Heart right ventricle (tissue), 16 donors: ENCODE measurements at regions not wholly inside any gene's neighbourhood (a gene's known extent, or its start where the extent isn't known, plus 50 kb on each side); places are given as distances from the start of the nearest gene placed in this dataset.

Experiments used
- ATAC-seq, 8 donors: fragments of 200-7000 bp; cut with Tn5 transposase; one replicate each; pipeline ENCODE4 v1.9.1; 2020; ENCODE audit warnings: mild to moderate bottlenecking in 8 of 8, moderate library complexity in 8 of 8, moderate number of reproducible peaks in 1 of 8
- DNase-seq, 2 donors: peaks; one replicate each; pipeline ENCODE4 v3.0.0-alpha.2; 2020
- H3K27ac ChIP-seq, 10 donors: fragments of 200-600 bp; sonication (generic) in 2 of 10; one replicate each; pipeline versions ENCODE4 v1.5.0 to v1.8.0; 2020 to 2022; ENCODE audit warnings: mild to moderate bottlenecking in 3 of 10
- H3K27me3 ChIP-seq, 7 donors: fragments of 200-600 bp; one replicate each; pipeline ENCODE4 v1.8.0; 2021 to 2022; ENCODE audit warnings: mild to moderate bottlenecking in 2 of 7
- H3K36me3 ChIP-seq, 9 donors: fragments of 200-600 bp; sonication (generic) in 1 of 9; one replicate each; pipeline versions ENCODE4 v1.5.0 to v1.8.0; 2020 to 2022; ENCODE audit warnings: mild to moderate bottlenecking in 2 of 9
- H3K4me1 ChIP-seq, 9 donors: fragments of 200-600 bp; sonication (generic) in 1 of 9; one replicate each; pipeline versions ENCODE4 v1.5.0 to v1.8.0; 2020 to 2022; ENCODE audit warnings: mild to moderate bottlenecking in 4 of 9
- H3K4me3 ChIP-seq, 10 donors: fragments of 200-600 bp; sonication (generic) in 2 of 10; one replicate each; pipeline versions ENCODE4 v1.5.0 to v1.8.0; 2020 to 2022; ENCODE audit warnings: mild to moderate bottlenecking in 7 of 10, moderate library complexity in 2 of 10
- H3K9me3 ChIP-seq, 11 donors: fragments of 200-600 bp in 10 of 11; sonication (generic) in 2 of 11; one replicate each; pipeline versions ENCODE4 v1.5.0 to v1.8.0; 2013 to 2022; ENCODE audit warnings: mild to moderate bottlenecking in 2 of 11, control low read depth in 1 of 11, moderate library complexity in 1 of 11
- WGBS, 2 donors: extraction: QIAGEN DNeasy Blood & Tissue Kit; methylation state at CpG; one replicate each; pipeline ENCODE4 v1.1.7; 2013; ENCODE audit warnings: inconsistent platforms in 1 of 2; 5-methylcytosine and 5-hydroxymethylcytosine counted together
- intact Hi-C, 10 donors: fragments of 100-400 bp; cut with DNase I; formaldehyde crosslinking; loops; one replicate each; pipeline versions ENCODE4 v1.11.1 to v1.14.2; 2022
- TF ChIP-seq, protein P1 (sequence below), 9 donors: fragments of 200-600 bp; sonication (generic) in 2 of 9; IDR thresholded peaks; one replicate each; pipeline versions ENCODE4 v1.5.0 to v1.8.0; 2021 to 2022; ENCODE audit warnings: antibody characterized with exemption in 9 of 9, mild to moderate bottlenecking in 5 of 9, moderate library complexity in 1 of 9
- donor health status: Arrhythmogenic right ventricular cardiomyopathy.
- donor health status: ischemic (EF 13 %, LVEDD 7.1; RV severe dilation, severe dysfunction).
- donor health status: healthy with polysubstance abuse.
- donor health status: DM: no; HTN: yes; CAD: no.
- donor health status: DM: no; HTN: no; CAD: no.
- donor health status: ischemic (EF 25% LVEDD 6.9; RV normal size, moderate dysfunction).
- donor health status: ischemic (EF 25% LVEDD 5.7; RV mildly dilated, moderate dysfunction).
- donor health status: healthy.
- donor health status: DM: yes; HTN: yes; CAD: no.
- donor health status: Ischemic cardiomyopathy.
- donor health status: ischemic (EF 35%, LVEDD 5.7; RV mildly dilated, moderate dysfunction).
- donor health status: nonischemic (EF 11% LVEDD 7.7; RV severe dilation, severe dysfunction).
- donor health status: DM: yes; HTN: yes; CAD: no.
- donor health status: PGD.
- donor health status: ischemic (EF 29% LVEDD 5.4; RV normal size, mild dysfunction).
- donor health status: nonischemic (EF 23%, LVEDD 6.1; RV moderate dilation, normal function).

DNA sequence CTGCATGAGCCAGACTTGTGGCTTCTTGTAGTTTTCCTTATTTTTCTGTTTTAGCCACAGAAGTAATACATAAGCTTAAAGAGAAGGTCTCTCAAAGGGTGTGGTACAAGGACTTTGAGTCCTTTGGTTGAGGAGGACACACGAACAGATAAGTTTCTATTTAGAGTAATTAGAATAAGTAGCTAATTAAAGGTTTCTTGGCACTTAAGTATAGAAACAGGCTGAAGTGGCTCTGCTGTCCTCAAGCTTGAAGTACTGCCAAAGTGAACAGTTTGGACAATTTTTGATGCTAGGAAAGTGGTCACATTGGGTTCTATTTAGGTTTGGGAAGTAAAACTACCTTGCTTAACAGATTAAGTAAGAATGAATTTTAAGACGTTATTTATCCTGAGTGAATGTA is 278.3 kb upstream of the MPDZ start:
- Histone ChIP-seq H3K4me3 (no peak overlapping the region), H3K9me3 (no peaks in the 10 kb centered on the region), H3K27me3 (no peaks in the 10 kb centered on the region), H3K27ac (peak overlapping the region in 8 of 10 donors; percentile 26 to 68 (median 54)), H3K36me3 (no peaks in the 10 kb centered on the region), H3K4me1 (peaks cover 0 to 31% (median 9%) of the 10 kb centered on the region in 9 donors)
- DNase-seq (no peak), ATAC-seq (peak; percentile 28 to 95 (median 75))
- whole genome bisulfite sequencing, 2 donors: 24 to 33% methylated on average over 2 of the region's 2 CpGs
- intact Hi-C loops: loop anchor here in 2 of 10 donors (5.0 kb wide), 2 partner anchors 50 to 70 kb away; no protein-coding TSS in a partner anchor
- TF ChIP-seq, protein P1, sequence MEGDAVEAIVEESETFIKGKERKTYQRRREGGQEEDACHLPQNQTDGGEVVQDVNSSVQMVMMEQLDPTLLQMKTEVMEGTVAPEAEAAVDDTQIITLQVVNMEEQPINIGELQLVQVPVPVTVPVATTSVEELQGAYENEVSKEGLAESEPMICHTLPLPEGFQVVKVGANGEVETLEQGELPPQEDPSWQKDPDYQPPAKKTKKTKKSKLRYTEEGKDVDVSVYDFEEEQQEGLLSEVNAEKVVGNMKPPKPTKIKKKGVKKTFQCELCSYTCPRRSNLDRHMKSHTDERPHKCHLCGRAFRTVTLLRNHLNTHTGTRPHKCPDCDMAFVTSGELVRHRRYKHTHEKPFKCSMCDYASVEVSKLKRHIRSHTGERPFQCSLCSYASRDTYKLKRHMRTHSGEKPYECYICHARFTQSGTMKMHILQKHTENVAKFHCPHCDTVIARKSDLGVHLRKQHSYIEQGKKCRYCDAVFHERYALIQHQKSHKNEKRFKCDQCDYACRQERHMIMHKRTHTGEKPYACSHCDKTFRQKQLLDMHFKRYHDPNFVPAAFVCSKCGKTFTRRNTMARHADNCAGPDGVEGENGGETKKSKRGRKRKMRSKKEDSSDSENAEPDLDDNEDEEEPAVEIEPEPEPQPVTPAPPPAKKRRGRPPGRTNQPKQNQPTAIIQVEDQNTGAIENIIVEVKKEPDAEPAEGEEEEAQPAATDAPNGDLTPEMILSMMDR (IDR thresholded peaks at IDR 0.05): no peak

DNA sequence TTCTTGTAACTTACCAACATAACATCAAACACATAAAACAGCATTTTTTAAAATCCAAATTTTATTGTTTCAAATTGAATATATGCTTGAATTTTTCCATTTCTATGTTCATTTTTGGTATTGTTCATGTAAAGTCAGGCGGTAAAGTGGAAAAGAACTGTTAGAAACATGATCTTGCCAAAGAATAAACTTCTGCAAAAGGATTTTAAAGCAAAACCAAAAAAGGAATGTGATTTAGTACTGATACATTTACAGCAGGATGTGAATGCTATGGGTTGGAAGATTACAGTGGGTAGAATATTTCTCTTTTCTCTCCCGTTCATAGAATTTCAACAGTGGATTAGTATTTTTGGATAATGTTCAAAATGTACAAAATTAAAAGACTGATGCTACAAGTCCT is 277.2 kb upstream of the MPDZ start:
- peaks cover 0 to 31% (median 9%) of the 10 kb centered on the region in 9 donors for H3K4me1 ChIP-seq
- ATAC-seq (no peak), DNase-seq (no peak)
- TF ChIP-seq, protein P1 (IDR thresholded peaks at IDR 0.05): no peak
- 77 to 81% methylated on average over 2 of the region's 2 CpGs for WGBS, 2 donors
- H3K27me3 ChIP-seq: no peaks in the 10 kb centered on the region
- H3K27ac ChIP-seq: peak overlapping the region in 3 of 10 donors; percentile 26 to 57 (median 51)
- intact Hi-C loops: loop anchor here in 2 of 10 donors (5.0 kb wide), 2 partner anchors 51 to 69 kb away; no protein-coding TSS in a partner anchor
- H3K4me3 ChIP-seq: no peak overlapping the region
- H3K36me3 ChIP-seq: no peaks in the 10 kb centered on the region
- peaks cover 0 to 5% (median 0%) of the 10 kb centered on the region in 11 donors for H3K9me3 ChIP-seq

DNA sequence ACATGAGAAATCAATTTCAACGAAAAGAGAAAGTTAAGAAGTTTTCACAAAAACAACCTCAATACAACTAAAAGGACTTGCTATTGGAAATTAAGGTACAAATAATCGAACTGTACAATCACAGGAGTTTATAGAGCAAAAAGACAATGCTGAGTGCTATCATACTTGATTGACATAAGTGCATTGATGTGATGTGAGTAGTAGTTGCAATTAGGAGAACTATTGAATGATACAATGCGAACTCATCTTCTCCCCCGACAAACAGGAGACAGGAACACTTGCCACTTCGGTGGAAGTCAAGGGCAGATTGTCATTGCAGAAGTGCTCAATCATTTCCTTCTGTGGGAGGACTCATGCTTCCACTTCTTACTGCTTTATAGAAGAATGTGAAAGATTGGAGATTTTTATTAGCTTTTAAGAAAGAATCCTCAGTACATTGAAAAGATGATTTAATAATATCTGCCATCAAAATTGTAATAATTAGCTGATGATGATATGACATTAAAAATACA is 276.6 kb upstream of the MPDZ start:
- H3K4me3 ChIP-seq: no peak overlapping the region
- TF ChIP-seq, protein P1 (IDR thresholded peaks at IDR 0.05): no peak
- H3K4me1 ChIP-seq: peaks cover 0 to 31% (median 9%) of the 10 kb centered on the region in 9 donors
- intact Hi-C loops: loop anchor here in 2 of 10 donors (5.0 kb wide), 2 partner anchors 51 to 69 kb away; no protein-coding TSS in a partner anchor
- no peak for DNase-seq
- no peak for ATAC-seq
- H3K36me3 ChIP-seq: no peaks in the 10 kb centered on the region
- H3K27me3 ChIP-seq: no peaks in the 10 kb centered on the region
- no peak overlapping the region for H3K27ac ChIP-seq
- peaks cover 0 to 10% (median 0%) of the 10 kb centered on the region in 11 donors for H3K9me3 ChIP-seq
- 57 to 66% methylated on average over 5 of the region's 5 CpGs for WGBS, 2 donors

DNA sequence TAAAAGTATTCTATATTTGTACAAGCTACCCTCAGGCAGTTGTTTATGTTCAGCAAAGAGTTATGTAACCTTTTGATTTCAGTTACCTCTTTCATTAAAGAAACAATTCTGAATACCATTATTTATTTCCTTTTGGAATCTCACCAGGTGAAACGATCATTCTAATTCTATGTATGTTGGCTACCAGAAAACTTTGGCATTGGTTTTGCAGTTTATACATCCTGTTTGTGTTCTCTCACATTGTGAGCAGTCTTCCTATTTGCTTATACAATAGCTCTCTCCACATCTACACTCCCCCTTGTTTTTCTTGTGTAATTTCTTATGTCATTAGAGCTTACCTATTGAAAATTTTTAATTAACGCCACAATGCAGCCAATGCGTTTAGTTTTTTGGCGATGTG is 276.0 kb upstream of the MPDZ start:
- Histone ChIP-seq H3K4me1 (peaks cover 0 to 31% (median 9%) of the 10 kb centered on the region in 9 donors), H3K9me3 (peaks cover 0 to 10% (median 0%) of the 10 kb centered on the region in 11 donors), H3K27me3 (no peaks in the 10 kb centered on the region), H3K27ac (no peak overlapping the region), H3K36me3 (no peaks in the 10 kb centered on the region), H3K4me3 (no peak overlapping the region)
- intact Hi-C loops: loop anchor here in 2 of 10 donors (5.0 kb wide), 2 partner anchors 52 to 68 kb away; no protein-coding TSS in a partner anchor
- 77 to 84% methylated on average over 4 of the region's 4 CpGs for WGBS, 2 donors
- ATAC-seq: no peak
- no peak for DNase-seq
- TF ChIP-seq, protein P1 (IDR thresholded peaks at IDR 0.05): no peak
